AG10803 (cell line): ENCODE measurements at regions not wholly inside any gene's neighbourhood (a gene's known extent, or its start where the extent isn't known, plus 50 kb on each side); places are given as distances from the start of the nearest gene placed in this dataset.

Experiments
- DNase-seq: peaks from one replicate; pipeline ENCODE4 v3.0.0; 2010; ENCODE audit warnings: low read depth
- H3K4me3 ChIP-seq: 2 replicates; pipeline ENCODE4 v1.5.1; 2011; ENCODE audit warnings: mild to moderate bottlenecking, low read length, control low read depth
- TF ChIP-seq, protein P1 (sequence below): conservative IDR thresholded peaks from 2 replicates; pipeline ENCODE4 v1.5.1; 2011; ENCODE audit warnings: mild to moderate bottlenecking, low read length, control low read depth, inconsistent platforms

DNA sequence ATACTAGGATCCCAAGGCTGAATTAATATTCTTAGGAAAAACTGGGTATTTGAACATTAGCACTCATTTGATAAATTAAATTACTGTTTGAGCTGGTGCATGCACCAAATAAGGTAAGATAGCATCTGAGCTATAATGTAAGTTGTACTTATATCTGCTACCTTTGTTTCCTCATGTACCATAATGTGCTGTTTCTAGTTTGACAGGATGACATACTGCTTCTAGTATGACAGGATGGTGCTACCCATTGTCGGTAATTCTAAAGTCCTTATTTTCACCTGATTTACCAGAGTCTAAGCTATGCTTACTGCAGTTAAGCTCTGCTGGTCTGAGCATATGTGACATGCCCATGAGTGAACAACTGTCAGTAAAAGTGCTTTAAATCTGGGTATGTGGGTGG is 1017.5 kb upstream of the IGFBP7 start:
- no peak for DNase-seq
- TF ChIP-seq, protein P1, sequence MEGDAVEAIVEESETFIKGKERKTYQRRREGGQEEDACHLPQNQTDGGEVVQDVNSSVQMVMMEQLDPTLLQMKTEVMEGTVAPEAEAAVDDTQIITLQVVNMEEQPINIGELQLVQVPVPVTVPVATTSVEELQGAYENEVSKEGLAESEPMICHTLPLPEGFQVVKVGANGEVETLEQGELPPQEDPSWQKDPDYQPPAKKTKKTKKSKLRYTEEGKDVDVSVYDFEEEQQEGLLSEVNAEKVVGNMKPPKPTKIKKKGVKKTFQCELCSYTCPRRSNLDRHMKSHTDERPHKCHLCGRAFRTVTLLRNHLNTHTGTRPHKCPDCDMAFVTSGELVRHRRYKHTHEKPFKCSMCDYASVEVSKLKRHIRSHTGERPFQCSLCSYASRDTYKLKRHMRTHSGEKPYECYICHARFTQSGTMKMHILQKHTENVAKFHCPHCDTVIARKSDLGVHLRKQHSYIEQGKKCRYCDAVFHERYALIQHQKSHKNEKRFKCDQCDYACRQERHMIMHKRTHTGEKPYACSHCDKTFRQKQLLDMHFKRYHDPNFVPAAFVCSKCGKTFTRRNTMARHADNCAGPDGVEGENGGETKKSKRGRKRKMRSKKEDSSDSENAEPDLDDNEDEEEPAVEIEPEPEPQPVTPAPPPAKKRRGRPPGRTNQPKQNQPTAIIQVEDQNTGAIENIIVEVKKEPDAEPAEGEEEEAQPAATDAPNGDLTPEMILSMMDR: no peak
- H3K4me3 ChIP-seq: no peak overlapping the region

DNA sequence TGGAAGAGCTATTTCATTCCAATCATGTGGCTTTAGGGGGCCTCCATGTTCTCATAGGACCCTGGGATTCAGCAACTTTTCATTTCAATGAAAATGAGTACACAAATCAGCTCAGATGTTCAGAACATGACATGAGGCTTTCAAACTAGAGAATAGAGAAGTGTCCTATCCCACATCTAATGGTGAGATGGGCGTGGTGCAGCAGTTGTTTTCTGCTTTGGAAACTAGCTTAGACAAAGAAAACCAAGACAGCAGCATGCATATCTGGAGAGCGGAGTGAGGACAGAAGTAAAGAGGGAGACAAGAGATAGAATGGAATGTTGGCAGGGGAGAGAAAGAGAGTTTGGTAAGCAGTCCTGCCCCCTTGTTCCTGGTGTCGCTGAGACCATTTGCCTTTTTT is 1009.1 kb upstream of the IGFBP7 start:
- no peak overlapping the region for H3K4me3 ChIP-seq
- no peak for DNase-seq
- TF ChIP-seq, protein P1: no peak

GRCh38 chr4:58113126-58113525 is 1002.9 kb upstream of the IGFBP7 start:
- no peak overlapping the region for H3K4me3 ChIP-seq
- TF ChIP-seq, protein P1: no peak
- no peak for DNase-seq

GRCh38 chr4:58111818-58112217 is 1001.6 kb upstream of the IGFBP7 start:
- DNase-seq: no peak
- TF ChIP-seq, protein P1: no peak

GRCh38 chr4:58093352-58093751 is 983.2 kb upstream of the IGFBP7 start:
- DNase-seq: no peak
- no peak overlapping the region for H3K4me3 ChIP-seq
- TF ChIP-seq, protein P1: no peak

More at GRCh38 chr4:58111818-58112217, 1001.6 kb upstream of the IGFBP7 start:
- no peak overlapping the region for H3K4me3 ChIP-seq

DNA sequence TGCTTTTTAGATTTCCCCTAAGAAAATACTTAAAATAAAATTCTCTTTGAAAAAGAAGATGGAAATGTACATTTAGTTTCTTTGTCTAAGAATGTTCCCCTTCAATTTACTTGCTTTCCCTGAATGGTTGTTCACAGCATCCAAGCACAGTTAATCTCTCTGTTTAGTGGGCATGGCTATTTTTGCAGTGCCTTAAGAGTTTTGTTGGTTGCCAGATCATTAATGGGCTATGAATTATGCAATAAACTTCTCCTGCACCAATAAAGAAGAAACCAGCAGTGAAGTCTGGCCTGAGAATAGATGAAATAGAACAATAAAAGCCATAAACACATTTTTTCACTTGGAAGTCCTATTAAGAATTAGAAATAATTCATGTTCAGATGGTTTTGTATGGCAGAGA is 980.4 kb upstream of the IGFBP7 start:
- no peak overlapping the region for H3K4me3 ChIP-seq
- TF ChIP-seq, protein P1: no peak
- DNase-seq: no peak

DNA sequence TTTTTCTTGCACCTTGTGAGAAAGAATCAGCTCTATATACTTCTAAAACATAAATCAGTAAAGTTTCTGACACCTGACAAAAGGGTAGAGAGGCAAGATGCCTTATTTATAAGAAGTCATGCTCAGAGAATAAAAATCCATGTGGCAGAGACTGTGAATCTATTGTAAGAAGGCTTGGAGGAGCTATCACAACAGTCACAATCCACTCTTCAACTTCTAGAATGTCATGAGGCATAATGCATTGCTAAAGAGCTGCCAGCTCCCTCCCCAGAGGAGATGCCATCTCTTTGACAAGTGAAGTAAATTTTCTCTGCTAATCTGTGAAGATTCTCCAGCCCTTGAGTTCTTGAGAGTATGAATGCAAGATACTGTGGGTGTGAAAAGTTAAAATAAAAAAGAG is 971.2 kb upstream of the IGFBP7 start:
- DNase-seq: no peak
- TF ChIP-seq, protein P1: no peak
- no peak overlapping the region for H3K4me3 ChIP-seq
